OCI-LY1 (cell line): ENCODE measurements at regions not wholly inside any gene's neighbourhood (a gene's known extent, or its start where the extent isn't known, plus 50 kb on each side); places are given as distances from the start of the nearest gene placed in this dataset.

Source experiments
- CTCF ChIP-seq: fragments of 200-600 bp; sonication (generic), shearing (Covaris generic); IDR thresholded peaks from 2 replicates; pipeline ENCODE4 v1.5.1; 2017; ENCODE audit warnings: mild to moderate bottlenecking, antibody characterized with exemption, low read length, moderate library complexity, mixed read lengths
- EZH2 ChIP-seq: fragments of 200-600 bp; sonication (generic), shearing (Covaris generic); IDR thresholded peaks from 2 replicates; pipeline ENCODE4 v1.8.0; 2017; ENCODE audit warnings: borderline replicate concordance, mixed run types, mild to moderate bottlenecking, antibody characterized with exemption, low read length, moderate library complexity, mixed read lengths

GRCh38 chr20:61050336-61050890, 201.6 kb upstream of the CDH4 start:
- TF ChIP-seq CTCF (no peak), EZH2 (no peak)
